Right cardiac atrium (tissue), 5 donors: ENCODE measurements at regions not wholly inside any gene's neighbourhood (a gene's known extent, or its start where the extent isn't known, plus 50 kb on each side); places are given as distances from the start of the nearest gene placed in this dataset.
A peak's percentile ranks its signal among the peaks of the same experiment; 100 is the strongest.

Experiments
- ATAC-seq, 2 donors: fragments of 200-7000 bp; cut with Tn5 transposase; one replicate each; pipeline versions ENCODE4 v1.8.0 to v1.9.1; 2020; ENCODE audit warnings: moderate library complexity in 2 of 2, mild to moderate bottlenecking in 1 of 2
- DNase-seq, 3 donors: peaks; one replicate each; pipeline ENCODE4 v3.0.0-alpha.2; 2020
- H3K27ac ChIP-seq: one replicate; pipeline ENCODE4 v1.5.1; 2013; ENCODE audit warnings: mild to moderate bottlenecking, low read length, control low read depth, moderate library complexity
- H3K27me3 ChIP-seq: one replicate; pipeline ENCODE4 v1.6.1; 2013; ENCODE audit not compliant: control insufficient read depth, insufficient read depth
- H3K4me1 ChIP-seq: one replicate; pipeline ENCODE4 v1.6.1; 2013; ENCODE audit warnings: low read length; ENCODE audit not compliant: control insufficient read depth, insufficient read depth
- H3K4me3 ChIP-seq: one replicate; pipeline ENCODE4 v1.5.1; 2013; ENCODE audit warnings: low read length, control low read depth
- H3K9me3 ChIP-seq: one replicate; pipeline ENCODE4 v1.6.1; 2013; ENCODE audit warnings: low read length; ENCODE audit not compliant: control insufficient read depth
- WGBS: extraction: QIAGEN DNeasy Blood & Tissue Kit; methylation state at CpG from one replicate; pipeline ENCODE4 v1.1.7; 2013; 5-methylcytosine and 5-hydroxymethylcytosine counted together
- intact Hi-C, 4 donors: fragments of 100-400 bp; cut with DNase I; formaldehyde crosslinking; loops; one replicate each; pipeline versions ENCODE4 v1.11.0 to v1.14.0; 2022 to 2023
- donor health status: healthy with polysubstance abuse.
- donor health status: DM: no; HTN: yes; CAD: no.
- donor health status: DM: no; HTN: no; CAD: no.
- donor health status: DM: no; HTN: yes; CAD: no; lungs with severe emphysema.
- donor health status: DM: yes; HTN: yes; CAD: no.

GRCh38 chr12:128133321-128134073 lies 133.5 kb upstream of the TMEM132C start:
- Histone ChIP-seq H3K27me3 (peaks cover 4% of the 10 kb centered on the region), H3K27ac (no peak overlapping the region), H3K4me3 (no peak overlapping the region), H3K4me1 (peaks cover 2% of the 10 kb centered on the region), H3K9me3 (no peaks in the 10 kb centered on the region)
- ATAC-seq (no peak), DNase-seq (no peak)
- WGBS: 78% methylated on average over 7 of the region's 7 CpGs
- intact Hi-C loops: no loop called here

DNA sequence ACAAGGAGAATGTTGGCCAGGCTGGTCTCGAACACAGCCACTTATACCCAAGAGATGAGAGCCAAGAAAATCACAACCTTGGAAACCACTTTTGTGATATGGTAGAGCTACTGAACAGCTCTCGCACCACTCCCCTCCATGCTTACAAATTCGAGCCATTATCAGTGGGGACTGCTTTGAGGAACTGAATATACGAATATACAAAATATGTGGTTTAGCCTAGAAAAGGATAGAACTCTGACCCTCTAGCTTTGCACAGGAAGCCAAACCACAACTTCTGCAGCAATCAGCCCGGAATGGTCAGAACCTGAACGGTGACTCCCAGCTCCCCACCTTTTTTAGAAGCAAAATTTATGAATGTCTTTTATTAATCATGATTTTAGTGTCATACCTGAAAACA lies 129.8 kb upstream of the TMEM132C start:
- intact Hi-C loops: no loop called here
- DNase-seq (no peak), ATAC-seq (no peak)
- no peak overlapping the region for H3K27ac ChIP-seq
- H3K4me1 ChIP-seq: peaks cover 3% of the 10 kb centered on the region
- H3K27me3 ChIP-seq: peaks cover under 1% of the 10 kb centered on the region
- H3K9me3 ChIP-seq: no peaks in the 10 kb centered on the region
- H3K4me3 ChIP-seq: no peak overlapping the region
- WGBS: 61% methylated on average over 6 of the region's 6 CpGs

DNA sequence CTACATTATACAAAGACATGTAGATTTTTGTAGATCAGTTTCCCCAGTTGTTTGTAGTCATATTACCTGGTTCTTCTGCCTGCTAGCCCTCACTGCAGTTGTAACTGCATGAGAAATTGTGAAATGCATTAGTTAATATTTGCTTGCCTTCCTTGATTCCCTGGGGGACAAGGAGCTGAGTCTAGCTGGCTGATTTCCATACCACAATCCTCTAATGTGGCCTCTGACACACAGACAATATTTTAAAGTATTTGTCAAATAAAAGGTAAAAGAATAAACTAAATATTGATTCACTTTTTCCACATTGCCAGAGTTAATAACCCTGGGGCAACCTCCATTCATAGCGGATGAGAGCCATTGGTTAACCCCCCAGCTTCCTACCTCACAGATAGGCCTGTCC lies 128.8 kb upstream of the TMEM132C start:
- intact Hi-C loops: no loop called here
- no peak overlapping the region for H3K27ac ChIP-seq
- DNase-seq (no peak), ATAC-seq (no peak)
- no peak overlapping the region for H3K4me3 ChIP-seq
- H3K27me3 ChIP-seq: no peaks in the 10 kb centered on the region
- H3K4me1 ChIP-seq: peaks cover 3% of the 10 kb centered on the region
- H3K9me3 ChIP-seq: no peaks in the 10 kb centered on the region
- WGBS: 83% methylated on average over 1 of the region's 1 CpG

DNA sequence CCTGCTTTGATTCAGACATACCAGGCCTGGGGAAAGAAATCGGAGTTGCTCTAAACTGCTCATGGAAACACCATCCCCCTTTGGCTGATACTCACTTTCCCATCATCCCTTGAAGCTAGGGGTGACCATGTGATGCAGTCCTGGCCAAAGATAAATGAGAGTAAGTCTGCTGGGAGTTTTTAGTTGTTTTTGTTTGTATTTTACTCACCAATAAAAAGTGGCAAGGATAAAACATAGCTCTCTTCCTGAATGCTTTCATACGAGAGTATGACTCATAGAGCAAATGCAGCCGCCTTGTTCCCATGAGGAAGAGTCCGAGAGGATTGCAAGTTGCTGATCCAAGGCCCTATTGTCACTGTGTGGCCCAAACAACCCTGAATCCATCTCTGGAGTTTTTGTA lies 126.4 kb upstream of the TMEM132C start:
- no peak for DNase-seq
- Histone ChIP-seq H3K9me3 (no peaks in the 10 kb centered on the region), H3K4me3 (no peak overlapping the region), H3K27me3 (no peaks in the 10 kb centered on the region), H3K27ac (no peak overlapping the region), H3K4me1 (peaks cover 3% of the 10 kb centered on the region)
- intact Hi-C loops: no loop called here
- WGBS: 43% methylated on average over 4 of the region's 4 CpGs
- peak; percentile 50 to 55 for ATAC-seq

GRCh38 chr12:128150961-128151360 lies 116.0 kb upstream of the TMEM132C start:
- intact Hi-C loops: no loop called here
- Histone ChIP-seq H3K27ac (no peak overlapping the region), H3K4me1 (no peaks in the 10 kb centered on the region), H3K4me3 (no peak overlapping the region), H3K27me3 (no peaks in the 10 kb centered on the region), H3K9me3 (no peaks in the 10 kb centered on the region)
- 55% methylated on average over 5 of the region's 5 CpGs for WGBS
- no peak for ATAC-seq
- no peak for DNase-seq

GRCh38 chr12:128155571-128155970 lies 111.4 kb upstream of the TMEM132C start:
- DNase-seq (no peak), ATAC-seq (no peak)
- no peak overlapping the region for H3K27ac ChIP-seq
- H3K27me3 ChIP-seq: no peaks in the 10 kb centered on the region
- H3K9me3 ChIP-seq: no peaks in the 10 kb centered on the region
- intact Hi-C loops: no loop called here
- no peak overlapping the region for H3K4me3 ChIP-seq
- 68% methylated on average over 4 of the region's 4 CpGs for WGBS
- no peaks in the 10 kb centered on the region for H3K4me1 ChIP-seq

DNA sequence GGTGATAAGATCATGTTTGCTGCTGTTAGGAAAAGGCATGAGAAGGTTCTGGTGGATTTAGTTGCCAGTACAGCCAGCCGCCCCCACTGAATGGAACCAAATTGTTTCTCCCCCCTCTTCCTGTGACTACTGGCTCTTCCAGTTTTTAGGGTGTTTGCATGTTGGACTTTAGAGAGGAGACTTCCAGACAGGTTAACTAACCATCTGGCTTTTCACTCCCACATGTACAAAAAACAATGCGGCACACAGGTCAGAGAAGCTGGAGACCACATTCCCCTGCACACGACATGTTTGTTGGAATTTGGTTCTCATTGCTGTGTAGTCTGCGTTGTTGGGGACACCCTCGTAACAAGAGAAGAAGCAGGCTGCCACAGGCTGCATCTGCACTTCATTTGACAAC lies 103.9 kb upstream of the TMEM132C start:
- no peak overlapping the region for H3K27ac ChIP-seq
- no peaks in the 10 kb centered on the region for H3K9me3 ChIP-seq
- H3K4me1 ChIP-seq: no peaks in the 10 kb centered on the region
- 68% methylated on average over 5 of the region's 5 CpGs for WGBS
- intact Hi-C loops: no loop called here
- DNase-seq: no peak
- no peak overlapping the region for H3K4me3 ChIP-seq
- ATAC-seq: no peak
- no peaks in the 10 kb centered on the region for H3K27me3 ChIP-seq

GRCh38 chr12:128164533-128164932 lies 102.4 kb upstream of the TMEM132C start:
- no peaks in the 10 kb centered on the region for H3K9me3 ChIP-seq
- 70% methylated on average over 1 of the region's 1 CpG for WGBS
- H3K27me3 ChIP-seq: no peaks in the 10 kb centered on the region
- H3K4me1 ChIP-seq: no peaks in the 10 kb centered on the region
- no peak overlapping the region for H3K4me3 ChIP-seq
- ATAC-seq (no peak), DNase-seq (no peak)
- H3K27ac ChIP-seq: no peak overlapping the region
- intact Hi-C loops: no loop called here

DNA sequence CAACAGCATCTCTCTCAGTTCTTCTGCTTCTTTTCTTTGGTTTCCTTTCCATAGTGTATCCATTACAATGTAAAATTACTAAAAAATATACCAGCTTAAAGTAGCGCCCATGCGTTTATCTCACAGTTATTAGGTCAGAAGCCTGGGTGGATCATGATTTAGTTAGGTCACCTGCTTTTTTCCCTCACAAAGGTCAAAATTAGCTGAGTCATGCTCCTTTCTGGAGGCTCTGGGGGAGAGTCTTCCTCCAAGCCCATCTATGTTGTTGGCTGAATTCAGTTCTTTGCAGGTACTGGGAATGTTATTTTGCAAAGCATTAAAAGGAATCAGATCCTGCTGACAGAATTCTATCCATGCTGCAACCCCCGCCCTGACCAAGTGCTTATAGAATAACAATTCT lies 101.6 kb upstream of the TMEM132C start:
- H3K9me3 ChIP-seq: no peaks in the 10 kb centered on the region
- H3K27me3 ChIP-seq: no peaks in the 10 kb centered on the region
- 92% methylated on average over 3 of the region's 3 CpGs for WGBS
- intact Hi-C loops: no loop called here
- H3K27ac ChIP-seq: no peak overlapping the region
- no peaks in the 10 kb centered on the region for H3K4me1 ChIP-seq
- no peak overlapping the region for H3K4me3 ChIP-seq
- DNase-seq (no peak), ATAC-seq (no peak)

DNA sequence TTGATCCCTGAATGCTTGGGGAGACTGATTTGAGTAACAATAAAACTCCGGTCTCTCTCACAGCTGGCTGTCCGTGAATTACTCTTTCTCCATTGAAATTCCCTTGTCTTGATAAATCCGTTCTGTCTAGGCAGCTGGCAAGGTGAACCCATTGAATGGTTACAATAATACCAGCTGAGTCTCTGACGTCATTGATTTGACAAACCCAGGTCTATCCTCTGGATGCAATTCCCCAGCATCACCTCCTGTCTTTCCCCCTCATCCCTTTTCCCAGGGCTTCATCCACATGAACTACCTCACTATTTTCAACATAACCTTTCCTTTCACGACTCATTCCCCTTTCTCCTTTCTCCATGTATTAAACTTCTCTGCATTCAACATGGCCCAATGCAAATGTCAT lies 98.7 kb upstream of the TMEM132C start:
- Histone ChIP-seq H3K27ac (no peak overlapping the region), H3K9me3 (no peaks in the 10 kb centered on the region), H3K4me3 (no peak overlapping the region), H3K27me3 (no peaks in the 10 kb centered on the region), H3K4me1 (no peaks in the 10 kb centered on the region)
- WGBS: 63% methylated on average over 5 of the region's 5 CpGs
- DNase-seq (no peak), ATAC-seq (no peak)
- intact Hi-C loops: no loop called here

DNA sequence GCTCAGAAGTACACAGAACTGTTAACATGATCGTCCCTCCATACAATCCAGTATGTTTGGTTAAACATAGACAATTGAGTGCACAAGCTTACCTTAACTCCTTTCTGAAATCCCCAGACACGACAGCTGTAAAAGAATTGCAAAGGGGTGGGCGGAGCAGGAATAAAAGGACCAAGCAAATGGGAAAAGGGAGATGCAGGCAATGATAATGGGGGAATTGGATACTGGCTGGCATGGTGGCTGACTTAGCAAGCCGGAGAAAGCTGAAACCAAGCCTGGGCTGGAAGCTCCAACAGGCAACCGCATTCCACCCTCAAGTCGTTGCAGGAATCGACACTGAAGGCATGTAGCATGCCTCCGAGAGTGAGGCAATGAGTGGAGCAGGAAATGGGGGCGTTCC lies 96.8 kb upstream of the TMEM132C start:
- Histone ChIP-seq H3K27ac (no peak overlapping the region), H3K4me3 (no peak overlapping the region), H3K9me3 (no peaks in the 10 kb centered on the region), H3K27me3 (no peaks in the 10 kb centered on the region), H3K4me1 (no peaks in the 10 kb centered on the region)
- intact Hi-C loops: no loop called here
- no peak for DNase-seq
- 64% methylated on average over 9 of the region's 9 CpGs for WGBS
- no peak for ATAC-seq

GRCh38 chr12:128178565-128178964 lies 88.4 kb upstream of the TMEM132C start:
- 76% methylated on average over 4 of the region's 4 CpGs for WGBS
- no peak overlapping the region for H3K27ac ChIP-seq
- H3K4me1 ChIP-seq: no peaks in the 10 kb centered on the region
- no peak overlapping the region for H3K4me3 ChIP-seq
- intact Hi-C loops: no loop called here
- ATAC-seq (no peak), DNase-seq (no peak)
- no peaks in the 10 kb centered on the region for H3K27me3 ChIP-seq
- H3K9me3 ChIP-seq: no peaks in the 10 kb centered on the region
